Panc1 (cell line): ENCODE measurements at regions not wholly inside any gene's neighbourhood (a gene's known extent, or its start where the extent isn't known, plus 50 kb on each side); places are given as distances from the start of the nearest gene placed in this dataset.

ENCODE experiments used
- CTCF ChIP-seq: fragments of 450-650 bp; IDR thresholded peaks from 2 replicates; pipeline ENCODE4 v1.5.1; 2017; ENCODE audit warnings: mild to moderate bottlenecking
- POLR2AphosphoS5 ChIP-seq: IDR thresholded peaks from 2 replicates; pipeline ENCODE4 v1.6.1; 2012; ENCODE audit warnings: mild to moderate bottlenecking, low read depth, low read length, moderate library complexity
- SIN3A ChIP-seq: IDR thresholded peaks from 2 replicates; pipeline ENCODE4 v1.6.1; 2012; ENCODE audit warnings: low read depth, mild to moderate bottlenecking, low read length, moderate library complexity, borderline replicate concordance; ENCODE audit not compliant: insufficient read depth

GRCh38 chr18:40168026-40168425 is 1787.0 kb upstream of the PIK3C3 start:
- TF ChIP-seq CTCF (no peak), POLR2AphosphoS5 (no peak), SIN3A (no peak)
